HG03196 (cell line): ENCODE measurements at regions not wholly inside any gene's neighbourhood (a gene's known extent, or its start where the extent isn't known, plus 50 kb on each side); places are given as distances from the start of the nearest gene placed in this dataset.

Source experiments
- ATAC-seq: cut with Tn5 transposase; IDR thresholded peaks from one replicate; pipeline ENCODE4 v1.9.1; 2021; ENCODE audit not compliant: unreplicated experiment

GRCh38 chr2:42962508-42962953, 170.1 kb upstream of the HAAO start:
- no peak for ATAC-seq

GRCh38 chr2:42961961-42962360, 169.6 kb upstream of the HAAO start:
- ATAC-seq: no peak

- ATAC-seq: no peak
Observed at GRCh38 chr2:42961385-42961811, 169.0 kb upstream of the HAAO start.

- ATAC-seq: no peak
Observed at GRCh38 chr2:42960842-42961180, 168.4 kb upstream of the HAAO start.

GRCh38 chr2:42960002-42960841, 167.8 kb upstream of the HAAO start:
- ATAC-seq: no peak

- no peak for ATAC-seq
Observed at GRCh38 chr2:42959234-42960001, 167.0 kb upstream of the HAAO start.

- ATAC-seq: no peak
Observed at GRCh38 chr2:42958741-42959233, 166.4 kb upstream of the HAAO start.

GRCh38 chr2:42957861-42958301, 165.5 kb upstream of the HAAO start:
- ATAC-seq: no peak

GRCh38 chr2:42957109-42957860, 164.9 kb upstream of the HAAO start:
- ATAC-seq: no peak

- ATAC-seq: no peak
Observed at GRCh38 chr2:42954227-42954962, 162.0 kb upstream of the HAAO start.

- no peak for ATAC-seq
Observed at GRCh38 chr2:42953216-42953615, 160.8 kb upstream of the HAAO start.

- ATAC-seq: no peak
Observed at GRCh38 chr2:42951263-42951938, 159.0 kb upstream of the HAAO start.

- ATAC-seq: no peak
Observed at GRCh38 chr2:42949125-42949524, 156.7 kb upstream of the HAAO start.

GRCh38 chr2:42947809-42948600, 155.6 kb upstream of the HAAO start:
- no peak for ATAC-seq

GRCh38 chr2:42944779-42945415, 152.5 kb upstream of the HAAO start:
- ATAC-seq: no peak

GRCh38 chr2:42942990-42943493, 150.7 kb upstream of the HAAO start:
- no peak for ATAC-seq

GRCh38 chr2:42942214-42942989, 150.0 kb upstream of the HAAO start:
- no peak for ATAC-seq
